ENCODE measurements at regions not wholly inside any gene's neighbourhood (a gene's known extent, or its start where the extent isn't known, plus 50 kb on each side); places are given as distances from the start of the nearest gene placed in this dataset.

DNA sequence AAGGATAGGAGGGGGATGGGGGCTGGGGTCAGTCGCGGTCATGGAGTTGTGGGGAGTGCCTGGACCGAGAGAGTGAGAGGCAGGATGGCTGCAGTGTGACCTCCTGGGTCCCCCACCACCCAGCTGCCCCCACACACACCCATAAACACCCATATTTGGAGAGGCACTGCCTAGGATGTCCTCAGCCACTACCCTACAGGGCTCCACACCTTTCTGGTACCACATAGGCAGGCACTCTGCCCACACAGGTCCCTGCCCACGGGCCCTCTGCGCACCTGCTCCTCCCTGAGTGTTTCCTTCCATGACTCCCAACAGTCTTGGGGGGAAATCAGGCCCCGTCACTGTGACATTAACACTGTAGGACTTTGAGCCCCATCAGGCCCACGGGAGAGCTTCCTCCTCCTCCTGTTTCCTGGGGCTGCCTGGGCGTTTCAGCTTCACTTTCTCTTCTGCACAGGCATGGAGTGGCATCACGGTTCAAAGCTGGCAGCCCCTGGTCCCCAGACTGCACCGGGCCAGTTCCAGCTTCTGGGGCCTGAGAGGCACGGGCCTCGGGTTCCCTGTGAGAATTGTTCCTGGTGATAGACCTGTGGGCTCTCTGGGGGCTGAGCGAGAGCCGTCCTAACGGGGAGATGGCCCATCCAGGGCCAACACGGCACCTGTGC is 207.0 kb upstream of the C14orf180 start:
- BruUV-seq (replicated peaks), result no TSS peak
- H4K20me1 ChIP-seq (ENCODE audit: insufficient read depth), result peaks cover under 1% of the 10 kb centered on the region; the same call in 1 of the 2 replicates
- H3K9me2 ChIP-seq (ENCODE audit: insufficient read depth), result no peaks in the 10 kb centered on the region
- H3K4me3 ChIP-seq, result no peak overlapping the region
- DNase-seq, result no peak
- no peak overlapping the region for H3K4me2 ChIP-seq
- no peaks in the 10 kb centered on the region for H3F3A ChIP-seq (ENCODE audit: insufficient read depth, low read depth)
- intact Hi-C loops (cut with micrococcal nuclease; ENCODE audit: unreplicated experiment), result no loop called here
- H3K36me3 ChIP-seq (ENCODE audit: low read depth), result no peaks in the 10 kb centered on the region
- H3K27me3 ChIP-seq (ENCODE audit: insufficient read depth, low read depth), result peaks cover 97% of the 10 kb centered on the region
- POLR2A ChIA-PET (ENCODE audit: unreplicated experiment), result no interaction called here
- H3K9me3 ChIP-seq (ENCODE audit: insufficient read depth, low read depth), result no peaks in the 10 kb centered on the region
- H2AFZ ChIP-seq, result no peak overlapping the region
- no peaks in the 10 kb centered on the region for H3K79me2 ChIP-seq (ENCODE audit: low read depth)
- no peaks in the 10 kb centered on the region for H3K4me1 ChIP-seq (replicated peaks; ENCODE audit: insufficient read depth)
- CTCF ChIA-PET, result no interaction called here
- TF ChIP-seq EZH2 (IDR thresholded peaks at IDR 0.05; ENCODE audit: low read depth) (no peak), CTCF (conservative IDR thresholded peaks at IDR 0.05) (no peak)
- no peak overlapping the region for H3K27ac ChIP-seq

GRCh38 chr14:104373055-104373854 is 206.3 kb upstream of the C14orf180 start:
- Histone ChIP-seq H3K27ac (no peak overlapping the region), H3K36me3 (ENCODE audit: low read depth) (no peaks in the 10 kb centered on the region), H3K4me1 (replicated peaks; ENCODE audit: insufficient read depth) (no peaks in the 10 kb centered on the region), H3K27me3 (ENCODE audit: insufficient read depth, low read depth) (peaks cover 97% of the 10 kb centered on the region), H4K20me1 (ENCODE audit: insufficient read depth) (peaks cover 5% of the 10 kb centered on the region; the same call in 1 of the 2 replicates), H3K4me2 (no peak overlapping the region), H3F3A (ENCODE audit: insufficient read depth, low read depth) (no peaks in the 10 kb centered on the region), H3K9me3 (ENCODE audit: insufficient read depth, low read depth) (no peaks in the 10 kb centered on the region), H2AFZ (no peak overlapping the region), H3K4me3 (no peak overlapping the region), H3K9me2 (ENCODE audit: insufficient read depth) (no peaks in the 10 kb centered on the region), H3K79me2 (ENCODE audit: low read depth) (no peaks in the 10 kb centered on the region)
- BruUV-seq (replicated peaks), result no TSS peak
- TF ChIP-seq EZH2 (IDR thresholded peaks at IDR 0.05; ENCODE audit: low read depth) (no peak), CTCF (conservative IDR thresholded peaks at IDR 0.05) (no peak)
- DNase-seq, result no peak
- ChIA-PET CTCF (no interaction called here), POLR2A (ENCODE audit: unreplicated experiment) (no interaction called here)
- intact Hi-C loops (cut with micrococcal nuclease; ENCODE audit: unreplicated experiment), result no loop called here

DNA sequence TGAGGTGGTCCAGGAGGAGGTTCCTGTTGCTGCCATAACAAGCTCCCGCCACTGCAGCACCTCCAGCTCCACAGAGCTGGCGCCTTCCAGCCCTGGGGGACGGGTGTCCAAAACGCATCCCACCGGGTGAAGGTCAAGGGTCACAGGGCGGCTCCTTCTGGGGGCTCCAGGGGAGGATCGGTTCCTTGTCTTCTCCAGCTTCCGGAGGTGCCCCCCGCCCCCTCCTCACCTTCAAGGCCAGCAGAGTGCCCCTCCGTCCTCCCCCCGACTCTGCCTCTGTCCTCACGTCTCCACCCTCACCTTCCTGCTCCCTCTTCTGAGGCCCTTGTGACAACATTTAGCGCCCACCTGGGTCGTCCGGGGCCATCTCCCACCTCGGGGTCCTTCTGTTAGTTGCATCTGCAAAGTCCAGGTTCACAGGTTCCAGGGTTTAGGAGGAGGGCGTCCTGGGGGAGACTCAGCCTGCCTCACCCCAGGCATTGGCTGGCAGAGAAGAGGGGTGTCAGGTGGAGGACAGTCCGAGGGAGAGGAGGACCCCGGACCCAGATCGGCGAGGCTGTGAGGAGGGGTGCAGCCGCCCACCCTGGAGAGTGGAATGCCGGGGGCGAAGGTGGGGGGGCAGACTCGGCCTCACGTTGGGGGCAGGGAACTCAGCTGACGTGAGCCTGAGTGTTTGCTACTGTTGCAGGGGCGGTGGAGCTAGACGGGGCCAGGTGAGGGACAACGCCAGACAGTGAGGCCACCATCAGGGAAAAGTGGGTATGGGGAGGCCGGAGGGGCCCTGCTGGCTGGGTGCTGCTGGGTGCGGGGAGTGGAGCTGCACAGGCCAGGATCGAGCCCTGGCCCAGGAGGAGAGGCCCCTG is 205.5 kb upstream of the C14orf180 start:
- no peak for DNase-seq
- Histone ChIP-seq H3K9me2 (ENCODE audit: insufficient read depth) (no peaks in the 10 kb centered on the region), H3K27me3 (ENCODE audit: insufficient read depth, low read depth) (peaks cover 97% of the 10 kb centered on the region), H3K9me3 (ENCODE audit: insufficient read depth, low read depth) (no peaks in the 10 kb centered on the region), H3K27ac (no peak overlapping the region), H3F3A (ENCODE audit: insufficient read depth, low read depth) (no peaks in the 10 kb centered on the region), H2AFZ (no peak overlapping the region), H3K4me2 (no peak overlapping the region), H3K36me3 (ENCODE audit: low read depth) (no peaks in the 10 kb centered on the region), H3K4me3 (no peak overlapping the region), H4K20me1 (ENCODE audit: insufficient read depth) (peaks cover 5% of the 10 kb centered on the region; the same call in 1 of the 2 replicates), H3K79me2 (ENCODE audit: low read depth) (no peaks in the 10 kb centered on the region), H3K4me1 (replicated peaks; ENCODE audit: insufficient read depth) (no peaks in the 10 kb centered on the region)
- ChIA-PET CTCF (no interaction called here), POLR2A (ENCODE audit: unreplicated experiment) (no interaction called here)
- intact Hi-C loops (cut with micrococcal nuclease; ENCODE audit: unreplicated experiment), result no loop called here
- TF ChIP-seq CTCF (conservative IDR thresholded peaks at IDR 0.05) (no peak), EZH2 (IDR thresholded peaks at IDR 0.05; ENCODE audit: low read depth) (no peak)
- BruUV-seq (replicated peaks), result no TSS peak
